AG04450 (cell line): ENCODE measurements at regions not wholly inside any gene's neighbourhood (a gene's known extent, or its start where the extent isn't known, plus 50 kb on each side); places are given as distances from the start of the nearest gene placed in this dataset.

Experiments used
- CTCF ChIA-PET: fragments of 300-600, 350-600 bp; formaldehyde crosslinking; extraction: SDS; loops from one replicate; lab custom pipeline; 2022; ENCODE audit warnings: antibody characterized with exemption, inconsistent platforms; lab: Charles Lee
- POLR2A ChIA-PET: fragments of 350-600 bp; formaldehyde crosslinking; extraction: SDS; loops from one replicate; lab custom pipeline; 2021; ENCODE audit warnings: antibody characterized with exemption, inconsistent platforms; lab: Yijun Ruan, JAX
- DNase-seq: peaks from one replicate; pipeline ENCODE4 v3.0.0-alpha.2; 2011; ENCODE audit warnings: low read depth, low spot score
- H3K27ac ChIP-seq: one replicate; pipeline ENCODE4 v1.5.1; 2012; ENCODE audit warnings: low read depth, low read length, control low read depth
- H3K27me3 ChIP-seq: one replicate; pipeline ENCODE4 v1.6.0; 2012; ENCODE audit warnings: low read length; ENCODE audit not compliant: control insufficient read depth, insufficient read depth
- H3K4me3 ChIP-seq: 2 replicates; pipeline ENCODE4 v1.5.1; 2011; ENCODE audit warnings: mild to moderate bottlenecking, low read depth, low read length, control low read depth
- H3K9me3 ChIP-seq: 2 replicates; pipeline ENCODE4 v1.5.1; 2012; ENCODE audit warnings: low read length; ENCODE audit not compliant: control insufficient read depth, insufficient read depth
- CTCF ChIP-seq: IDR thresholded peaks from 2 replicates; pipeline ENCODE4 v1.5.1; 2011; ENCODE audit warnings: low read depth, low read length, control low read depth, inconsistent platforms

GRCh38 chrX:7228226-7228625 is 80.3 kb upstream of the PUDP start:
- POLR2A ChIA-PET: no interaction called here
- H3K9me3 ChIP-seq: no peaks in the 10 kb centered on the region
- H3K4me3 ChIP-seq: no peak overlapping the region
- no peaks in the 10 kb centered on the region for H3K27me3 ChIP-seq
- no peak overlapping the region for H3K27ac ChIP-seq
- CTCF ChIA-PET: no interaction called here
- DNase-seq: no peak
- TF ChIP-seq CTCF: no peak

- ChIA-PET POLR2A (no interaction called here), CTCF (no interaction called here)
- no peaks in the 10 kb centered on the region for H3K9me3 ChIP-seq
- no peak for DNase-seq
- TF ChIP-seq CTCF: no peak
- no peak overlapping the region for H3K4me3 ChIP-seq
- H3K27me3 ChIP-seq: no peaks in the 10 kb centered on the region
- no peak overlapping the region for H3K27ac ChIP-seq
These were observed 77.4 kb upstream of the PUDP start for GRCh38 chrX:7225338-7225737.

GRCh38 chrX:7223271-7223670 is 75.3 kb upstream of the PUDP start:
- POLR2A ChIA-PET: no interaction called here
- Histone ChIP-seq H3K9me3 (no peaks in the 10 kb centered on the region), H3K27ac (no peak overlapping the region), H3K27me3 (no peaks in the 10 kb centered on the region), H3K4me3 (no peak overlapping the region)
- DNase-seq: no peak
- no peak for TF ChIP-seq CTCF
- CTCF ChIA-PET: no interaction called here

GRCh38 chrX:7220121-7220520 is 72.2 kb upstream of the PUDP start:
- Histone ChIP-seq H3K9me3 (no peaks in the 10 kb centered on the region), H3K4me3 (no peak overlapping the region), H3K27ac (no peak overlapping the region), H3K27me3 (no peaks in the 10 kb centered on the region)
- CTCF ChIA-PET: no interaction called here
- POLR2A ChIA-PET: no interaction called here
- no peak for TF ChIP-seq CTCF
- no peak for DNase-seq

- Histone ChIP-seq H3K9me3 (no peaks in the 10 kb centered on the region), H3K4me3 (no peak overlapping the region), H3K27ac (no peak overlapping the region), H3K27me3 (no peaks in the 10 kb centered on the region)
- POLR2A ChIA-PET: no interaction called here
- no peak for TF ChIP-seq CTCF
- CTCF ChIA-PET: no interaction called here
- DNase-seq: no peak
These were observed 71.3 kb upstream of the PUDP start for GRCh38 chrX:7219153-7219705.
